K562 (cell line): ENCODE measurements at regions not wholly inside any gene's neighbourhood (a gene's known extent, or its start where the extent isn't known, plus 50 kb on each side); places are given as distances from the start of the nearest gene placed in this dataset.

Experiments
- ATAC-seq: fragments of 200-7000 bp; cut with Tn5 transposase; 3 replicates; pipeline ENCODE4 v1.9.1; 2020; ENCODE audit warnings: moderate library complexity
- BruUV-seq: library from RNA; stranded (reverse); fragments of 400-500 nt; replicated peaks from 2 replicates; lab custom pipeline; 2021; lab: Mats Ljungman, UMichigan
- CTCF ChIA-PET: fragments of 300-600 bp; formaldehyde crosslinking; extraction: SDS; loops from one replicate; lab custom pipeline; 2021; ENCODE audit warnings: low intra/inter-chr PET ratio; lab: Yijun Ruan, JAX
- POLR2A ChIA-PET: fragments of 300-600, 350-650 bp; sonication (Branson Sonifier 250); formaldehyde crosslinking; extraction: SDS; loops from one replicate; lab custom pipeline; 2021; ENCODE audit warnings: antibody characterized with exemption, inconsistent platforms; lab: Yijun Ruan, JAX
- DNase-seq, 4 experiments: peaks; one replicate each; pipeline versions ENCODE4 v3.0.0 to v3.0.0-alpha.2; 2011 to 2018; ENCODE audit warnings: low spot score in 3 of 4, mixed read lengths in 3 of 4; ENCODE audit errors: extremely low read depth in 1 of 4
- FAIRE-seq: peaks from 2 replicates; lab custom pipeline; 2011; peaks lifted over from hg19 to GRCh38; lab: Jason Lieb, UNC
- H2AFZ ChIP-seq: 2 replicates; pipeline ENCODE4 v1.6.0; 2011; ENCODE audit warnings: low read depth, low read length, control low read depth, inconsistent platforms
- H3K27ac ChIP-seq: fragments of 200-600 bp; 3 replicates; pipeline ENCODE4 v1.8.0; 2011; ENCODE audit warnings: low read depth, mild to moderate bottlenecking, control low read depth, inconsistent platforms, low read length, moderate library complexity, mixed read lengths; ENCODE audit errors: extremely low read depth
- H3K27me3 ChIP-seq, 2 experiments: fragments of 300-600 bp in 1 of 2; 2 replicates in 1 of 2; 3 replicates in 1 of 2; pipeline versions ENCODE4 v1.6.0 to v1.8.0; 2011; ENCODE audit warnings: inconsistent platforms in 2 of 2, low read length in 2 of 2, mild to moderate bottlenecking in 1 of 2, mixed read lengths in 1 of 2, moderate library complexity in 1 of 2; ENCODE audit not compliant: control insufficient read depth in 2 of 2, insufficient read depth in 2 of 2
- H3K36me3 ChIP-seq: fragments of 300-600 bp; 3 replicates; pipeline ENCODE4 v1.8.0; 2011; ENCODE audit warnings: mild to moderate bottlenecking, low read length, inconsistent platforms; ENCODE audit not compliant: control insufficient read depth, insufficient read depth
- H3K4me1 ChIP-seq, 2 experiments: fragments of 200-600 bp in 1 of 2; replicated peaks in 1 of 2; 2 replicates in 1 of 2; 3 replicates in 1 of 2; pipeline versions ENCODE4 v1.5.1 to v1.8.0; 2011; ENCODE audit warnings: inconsistent platforms in 2 of 2, low read length in 2 of 2, mild to moderate bottlenecking in 1 of 2, mixed read lengths in 1 of 2, moderate library complexity in 1 of 2; ENCODE audit not compliant: control insufficient read depth in 2 of 2, insufficient read depth in 2 of 2
- H3K4me2 ChIP-seq: 2 replicates; pipeline ENCODE4 v1.6.1; 2011; ENCODE audit warnings: low read length, control low read depth, inconsistent platforms, mixed read lengths; ENCODE audit not compliant: insufficient read depth
- H3K4me3 ChIP-seq: fragments of 200-600 bp; sonication (generic), shearing (Covaris generic); 2 replicates; pipeline ENCODE4 v1.5.1; 2016; ENCODE audit warnings: control low read depth, inconsistent platforms
- H3K79me2 ChIP-seq: fragments of 200-600 bp; 3 replicates; pipeline ENCODE4 v1.8.0; 2011; ENCODE audit warnings: low read length, inconsistent platforms; ENCODE audit not compliant: control insufficient read depth, insufficient read depth
- H3K9ac ChIP-seq, 2 experiments: 2 replicates each; pipeline versions ENCODE4 v1.6.0 to v1.6.1; 2011; ENCODE audit warnings: low read depth in 2 of 2, low read length in 2 of 2, control low read depth in 1 of 2, inconsistent platforms in 1 of 2, mild to moderate bottlenecking in 1 of 2, mixed read lengths in 1 of 2; ENCODE audit not compliant: insufficient read depth in 1 of 2
- H3K9me1 ChIP-seq: one replicate; pipeline ENCODE4 v1.6.0; 2011; ENCODE audit warnings: inconsistent platforms, mild to moderate bottlenecking, low read length, moderate library complexity; ENCODE audit not compliant: control insufficient read depth, insufficient read depth
- H3K9me3 ChIP-seq: replicated peaks from 2 replicates; pipeline ENCODE4 v1.5.1; 2011; ENCODE audit warnings: low read depth, low read length, inconsistent platforms; ENCODE audit not compliant: control insufficient read depth, insufficient read depth
- H4K20me1 ChIP-seq: replicated peaks from 2 replicates; pipeline ENCODE4 v1.6.1; 2011; ENCODE audit warnings: low read length, inconsistent platforms, mixed read lengths; ENCODE audit not compliant: control insufficient read depth, insufficient read depth
- SRSF3 ChIP-seq: fragments of 200-400 bp; formaldehyde crosslinking; IDR thresholded peaks from 2 replicates; pipeline ENCODE4 v1.6.1; 2016; ENCODE audit warnings: mild to moderate bottlenecking, low read length, moderate library complexity; ENCODE audit not compliant: insufficient read depth
- TCF7 ChIP-seq: sonication (generic); IDR thresholded peaks from 2 replicates; pipeline ENCODE4 v1.6.1; 2016; ENCODE audit warnings: antibody characterized with exemption, borderline replicate concordance
- ZNF174 ChIP-seq: fragments of 250-450 bp; sonication (Bioruptor Pico); IDR thresholded peaks from 2 replicates; pipeline ENCODE4 v1.4.0; 2020; ENCODE audit warnings: mild to moderate bottlenecking
- ZNF41 ChIP-seq: fragments of 250-450 bp; sonication (Bioruptor Pico); conservative IDR thresholded peaks from 2 replicates; pipeline ENCODE4 v1.4.0; 2020; ENCODE audit warnings: mild to moderate bottlenecking
- ZNF551 ChIP-seq: fragments of 250-450 bp; sonication (Bioruptor Pico); IDR thresholded peaks from 2 replicates; pipeline ENCODE4 v1.5.0; 2021; ENCODE audit warnings: mild to moderate bottlenecking, moderate library complexity
- WGBS: fragments of 100-300 bp; shearing (Covaris generic); methylation state at CpG from one replicate; pipeline ENCODE4 v1.1.6; 2016; ENCODE audit warnings: low coverage, mixed read lengths; ENCODE audit not compliant: insufficient coverage; ENCODE audit errors: missing lambda C conversion rate; 5-methylcytosine and 5-hydroxymethylcytosine counted together
- in situ Hi-C: fragments of 300-500 bp; cut with MboI; formaldehyde crosslinking; loops from 4 replicates; pipeline ENCODE4 v1.15.0; 2018; ENCODE audit warnings: inconsistent platforms, mixed read lengths
- intact Hi-C: fragments of 100-400 bp; cut with micrococcal nuclease; formaldehyde crosslinking; loops from 2 replicates; pipeline ENCODE4 v1.14.2; 2022
- TF ChIP-seq, protein P1 (sequence below): fragments of 450-650 bp; IDR thresholded peaks from 2 replicates; pipeline ENCODE4 v1.6.1; 2017; ENCODE audit warnings: antibody characterized with exemption
- TF ChIP-seq, protein P2 (sequence below): fragments of 450-650 bp; formaldehyde crosslinking; IDR thresholded peaks from 2 replicates; pipeline ENCODE4 v1.4.0; 2020; ENCODE audit warnings: mild to moderate bottlenecking, moderate library complexity
- TF ChIP-seq, protein P3 (sequence below): IDR thresholded peaks from 2 replicates; pipeline ENCODE4 v1.6.1; 2016; ENCODE audit warnings: missing genetic modification characterization, missing compliant biosample characterization
- TF ChIP-seq, protein P4 (sequence below), 2 experiments: fragments of 450-650 bp in 1 of 2; sonication (generic) in 1 of 2; formaldehyde crosslinking; conservative IDR thresholded peaks; 2 replicates each; pipeline versions ENCODE4 v1.4.0 to v1.8.1; 2020 to 2022; ENCODE audit warnings: mild to moderate bottlenecking in 1 of 2, missing genetic modification reagents in 1 of 2

DNA sequence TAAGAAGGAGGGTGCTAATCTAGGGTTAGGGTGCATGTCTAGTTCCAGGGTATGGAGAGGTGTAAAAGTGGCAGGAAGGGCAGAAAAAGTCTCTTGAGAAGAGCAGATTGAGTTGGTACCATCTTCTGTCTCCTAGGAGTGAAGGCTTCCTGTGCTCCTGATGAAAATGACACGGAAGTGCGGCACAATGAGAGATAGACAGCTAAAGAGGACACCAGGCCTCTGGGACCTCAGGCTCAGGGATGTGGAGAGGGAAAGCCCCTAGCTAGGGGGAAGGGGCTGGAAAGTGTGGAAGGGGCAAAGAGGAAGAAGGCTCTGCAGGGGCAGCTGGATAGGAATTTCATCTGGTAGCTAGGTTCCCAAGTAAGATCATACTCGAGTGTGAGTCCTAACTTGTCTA lies 498.3 kb upstream of the EEF2KMT start:
- H2AFZ ChIP-seq: no peak overlapping the region
- H3K9ac ChIP-seq: no peak overlapping the region
- intact Hi-C loops: no loop called here
- FAIRE-seq (no peak), DNase-seq (no peak), ATAC-seq (no peak)
- no peaks in the 10 kb centered on the region for H3K9me3 ChIP-seq
- TF ChIP-seq TCF7: no peak
- peak; percentile 92 for TF ChIP-seq ZNF41 (CRISPR knock-in tag)
- no peak for TF ChIP-seq ZNF551
- TF ChIP-seq, protein P1, sequence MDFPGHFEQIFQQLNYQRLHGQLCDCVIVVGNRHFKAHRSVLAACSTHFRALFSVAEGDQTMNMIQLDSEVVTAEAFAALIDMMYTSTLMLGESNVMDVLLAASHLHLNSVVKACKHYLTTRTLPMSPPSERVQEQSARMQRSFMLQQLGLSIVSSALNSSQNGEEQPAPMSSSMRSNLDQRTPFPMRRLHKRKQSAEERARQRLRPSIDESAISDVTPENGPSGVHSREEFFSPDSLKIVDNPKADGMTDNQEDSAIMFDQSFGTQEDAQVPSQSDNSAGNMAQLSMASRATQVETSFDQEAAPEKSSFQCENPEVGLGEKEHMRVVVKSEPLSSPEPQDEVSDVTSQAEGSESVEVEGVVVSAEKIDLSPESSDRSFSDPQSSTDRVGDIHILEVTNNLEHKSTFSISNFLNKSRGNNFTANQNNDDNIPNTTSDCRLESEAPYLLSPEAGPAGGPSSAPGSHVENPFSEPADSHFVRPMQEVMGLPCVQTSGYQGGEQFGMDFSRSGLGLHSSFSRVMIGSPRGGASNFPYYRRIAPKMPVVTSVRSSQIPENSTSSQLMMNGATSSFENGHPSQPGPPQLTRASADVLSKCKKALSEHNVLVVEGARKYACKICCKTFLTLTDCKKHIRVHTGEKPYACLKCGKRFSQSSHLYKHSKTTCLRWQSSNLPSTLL: no peak
- no peak overlapping the region for H3K4me2 ChIP-seq
- H3K36me3 ChIP-seq: no peaks in the 10 kb centered on the region
- in situ Hi-C loops: no loop called here
- ChIA-PET POLR2A (interaction anchor here (0.6 kb wide), 1 partner anchor 183 kb away, joined by 3 read pairs; no protein-coding TSS in a partner anchor), CTCF (no interaction called here)
- H3K27me3 ChIP-seq: peaks cover 0 to 6% of the 10 kb centered on the region in 2 experiments; a peak in 1 of 5 replicates
- 0% methylated on average over 3 of the region's 3 CpGs for WGBS
- no peak overlapping the region for H3K4me3 ChIP-seq
- no peaks in the 10 kb centered on the region for H3K9me1 ChIP-seq
- H3K4me1 ChIP-seq: no peaks in the 10 kb centered on the region
- no peaks in the 10 kb centered on the region for H4K20me1 ChIP-seq
- H3K27ac ChIP-seq: no peak overlapping the region
- no TSS peak for BruUV-seq
- no peaks in the 10 kb centered on the region for H3K79me2 ChIP-seq

DNA sequence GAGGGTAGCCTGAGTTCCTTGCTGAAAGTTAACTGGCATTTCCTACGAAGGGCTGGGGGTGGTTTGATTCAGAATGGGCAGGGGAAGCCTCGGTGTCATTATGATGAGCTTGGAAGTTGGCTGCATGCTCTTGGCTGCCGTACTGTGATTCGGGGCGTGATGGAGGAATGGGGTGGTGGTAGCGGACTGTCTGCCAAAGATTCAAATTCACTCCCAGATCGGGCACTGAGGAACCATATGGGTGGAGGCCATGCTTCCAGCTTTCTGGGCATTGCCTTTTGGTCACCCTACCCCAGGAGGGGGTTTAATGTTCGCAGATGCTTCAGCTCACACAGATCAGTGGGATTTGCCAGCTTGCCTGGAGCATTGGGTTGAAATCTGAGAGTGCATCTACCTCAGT lies 492.8 kb upstream of the EEF2KMT start:
- 1% methylated on average over 8 of the region's 8 CpGs for WGBS
- no peaks in the 10 kb centered on the region; a peak in 2 of 5 replicates for H3K27me3 ChIP-seq
- POLR2A ChIA-PET: no interaction called here
- TF ChIP-seq ZNF174 (CRISPR knock-in tag) (no peak), SRSF3 (no peak)
- TF ChIP-seq, protein P2, sequence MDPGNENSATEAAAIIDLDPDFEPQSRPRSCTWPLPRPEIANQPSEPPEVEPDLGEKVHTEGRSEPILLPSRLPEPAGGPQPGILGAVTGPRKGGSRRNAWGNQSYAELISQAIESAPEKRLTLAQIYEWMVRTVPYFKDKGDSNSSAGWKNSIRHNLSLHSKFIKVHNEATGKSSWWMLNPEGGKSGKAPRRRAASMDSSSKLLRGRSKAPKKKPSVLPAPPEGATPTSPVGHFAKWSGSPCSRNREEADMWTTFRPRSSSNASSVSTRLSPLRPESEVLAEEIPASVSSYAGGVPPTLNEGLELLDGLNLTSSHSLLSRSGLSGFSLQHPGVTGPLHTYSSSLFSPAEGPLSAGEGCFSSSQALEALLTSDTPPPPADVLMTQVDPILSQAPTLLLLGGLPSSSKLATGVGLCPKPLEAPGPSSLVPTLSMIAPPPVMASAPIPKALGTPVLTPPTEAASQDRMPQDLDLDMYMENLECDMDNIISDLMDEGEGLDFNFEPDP (CRISPR knock-in tag): no peak
- TF ChIP-seq, protein P3, sequence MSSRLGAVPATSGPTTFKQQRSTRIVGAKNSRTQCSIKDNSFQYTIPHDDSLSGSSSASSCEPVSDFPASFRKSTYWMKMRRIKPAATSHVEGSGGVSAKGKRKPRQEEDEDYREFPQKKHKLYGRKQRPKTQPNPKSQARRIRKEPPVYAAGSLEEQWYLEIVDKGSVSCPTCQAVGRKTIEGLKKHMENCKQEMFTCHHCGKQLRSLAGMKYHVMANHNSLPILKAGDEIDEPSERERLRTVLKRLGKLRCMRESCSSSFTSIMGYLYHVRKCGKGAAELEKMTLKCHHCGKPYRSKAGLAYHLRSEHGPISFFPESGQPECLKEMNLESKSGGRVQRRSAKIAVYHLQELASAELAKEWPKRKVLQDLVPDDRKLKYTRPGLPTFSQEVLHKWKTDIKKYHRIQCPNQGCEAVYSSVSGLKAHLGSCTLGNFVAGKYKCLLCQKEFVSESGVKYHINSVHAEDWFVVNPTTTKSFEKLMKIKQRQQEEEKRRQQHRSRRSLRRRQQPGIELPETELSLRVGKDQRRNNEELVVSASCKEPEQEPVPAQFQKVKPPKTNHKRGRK: no peak
- TF ChIP-seq, protein P4, sequence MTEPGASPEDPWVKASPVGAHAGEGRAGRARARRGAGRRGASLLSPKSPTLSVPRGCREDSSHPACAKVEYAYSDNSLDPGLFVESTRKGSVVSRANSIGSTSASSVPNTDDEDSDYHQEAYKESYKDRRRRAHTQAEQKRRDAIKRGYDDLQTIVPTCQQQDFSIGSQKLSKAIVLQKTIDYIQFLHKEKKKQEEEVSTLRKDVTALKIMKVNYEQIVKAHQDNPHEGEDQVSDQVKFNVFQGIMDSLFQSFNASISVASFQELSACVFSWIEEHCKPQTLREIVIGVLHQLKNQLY (CRISPR knock-in tag; conservative IDR thresholded peaks at IDR 0.05): no peak

More for the DNA sequence above, 492.8 kb upstream of the EEF2KMT start:
- intact Hi-C loops (no loop called here), in situ Hi-C loops (no loop called here)
- FAIRE-seq (no peak), DNase-seq (no peak), ATAC-seq (no peak)
- Histone ChIP-seq H3K79me2 (no peaks in the 10 kb centered on the region), H3K4me1 (no peaks in the 10 kb centered on the region), H2AFZ (no peak overlapping the region), H3K4me3 (no peak overlapping the region), H3K4me2 (no peak overlapping the region), H3K9ac (no peak overlapping the region), H3K36me3 (no peaks in the 10 kb centered on the region), H3K27ac (no peak overlapping the region), H3K9me1 (no peaks in the 10 kb centered on the region), H4K20me1 (no peaks in the 10 kb centered on the region; the same call in 1 of the 2 replicates), H3K9me3 (no peaks in the 10 kb centered on the region)
- CTCF ChIA-PET: no interaction called here
- BruUV-seq: no TSS peak
